ENCODE measurements at regions not wholly inside any gene's neighbourhood (a gene's known extent, or its start where the extent isn't known, plus 50 kb on each side); places are given as distances from the start of the nearest gene placed in this dataset.

GRCh38 chr10:131494451-131494850 is 182.9 kb upstream of the TCERG1L start:
- TF ChIP-seq CTCF (conservative IDR thresholded peaks at IDR 0.05; ENCODE audit: low read depth, low read length) (no peak), EZH2phosphoT487 (IDR thresholded peaks at IDR 0.05; ENCODE audit: borderline replicate concordance, low read length) (no peak), EZH2 (IDR thresholded peaks at IDR 0.05; ENCODE audit: low read length, unreplicated experiment) (no peak)
